ENCODE measurements at regions not wholly inside any gene's neighbourhood (a gene's known extent, or its start where the extent isn't known, plus 50 kb on each side); places are given as distances from the start of the nearest gene placed in this dataset.

DNA sequence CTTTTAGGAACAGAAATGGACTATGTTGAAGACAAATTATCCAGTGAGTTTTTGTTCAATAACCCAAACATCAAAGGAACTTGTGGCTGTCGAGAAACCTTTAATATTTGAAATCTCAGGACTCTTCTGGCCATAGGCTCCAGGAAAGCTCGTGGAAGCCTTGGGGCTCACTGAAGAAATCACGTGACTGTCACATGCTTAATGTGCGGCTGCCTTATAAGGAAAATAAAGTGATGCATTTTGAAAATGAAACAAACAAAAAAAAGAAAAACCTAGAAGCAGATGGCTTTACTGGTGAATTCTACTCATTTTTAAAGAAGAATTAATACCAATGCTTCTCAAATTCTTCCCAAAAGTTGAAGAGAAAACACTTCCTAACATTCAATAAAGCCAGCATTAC, 228.4 kb upstream of the RAB4A start:
- TF ChIP-seq ZNF44 (CRISPR knock-in tag; IDR thresholded peaks at IDR 0.05) (no peak), NBN (conservative IDR thresholded peaks at IDR 0.05) (no peak), ZNF205 (CRISPR knock-in tag; IDR thresholded peaks at IDR 0.05) (no peak), SP1 (IDR thresholded peaks at IDR 0.05) (no peak), SP1 (CRISPR knock-in tag; IDR thresholded peaks at IDR 0.05) (no peak), ZBTB38 (CRISPR knock-in tag; IDR thresholded peaks at IDR 0.05) (no peak), FOSL1 (CRISPR knock-in tag; IDR thresholded peaks at IDR 0.05; ENCODE audit: borderline replicate concordance) (no peak), CREB1 (IDR thresholded peaks at IDR 0.05) (no peak), CREB1 (CRISPR knock-in tag; IDR thresholded peaks at IDR 0.05) (no peak), FOXA1 (IDR thresholded peaks at IDR 0.05) (no peak), FOXA1 (CRISPR knock-in tag; IDR thresholded peaks at IDR 0.05) (no peak), EHMT2 (IDR thresholded peaks at IDR 0.05; ENCODE audit: borderline replicate concordance, low read depth, low read length) (no peak)
- TF ChIP-seq, protein P1, sequence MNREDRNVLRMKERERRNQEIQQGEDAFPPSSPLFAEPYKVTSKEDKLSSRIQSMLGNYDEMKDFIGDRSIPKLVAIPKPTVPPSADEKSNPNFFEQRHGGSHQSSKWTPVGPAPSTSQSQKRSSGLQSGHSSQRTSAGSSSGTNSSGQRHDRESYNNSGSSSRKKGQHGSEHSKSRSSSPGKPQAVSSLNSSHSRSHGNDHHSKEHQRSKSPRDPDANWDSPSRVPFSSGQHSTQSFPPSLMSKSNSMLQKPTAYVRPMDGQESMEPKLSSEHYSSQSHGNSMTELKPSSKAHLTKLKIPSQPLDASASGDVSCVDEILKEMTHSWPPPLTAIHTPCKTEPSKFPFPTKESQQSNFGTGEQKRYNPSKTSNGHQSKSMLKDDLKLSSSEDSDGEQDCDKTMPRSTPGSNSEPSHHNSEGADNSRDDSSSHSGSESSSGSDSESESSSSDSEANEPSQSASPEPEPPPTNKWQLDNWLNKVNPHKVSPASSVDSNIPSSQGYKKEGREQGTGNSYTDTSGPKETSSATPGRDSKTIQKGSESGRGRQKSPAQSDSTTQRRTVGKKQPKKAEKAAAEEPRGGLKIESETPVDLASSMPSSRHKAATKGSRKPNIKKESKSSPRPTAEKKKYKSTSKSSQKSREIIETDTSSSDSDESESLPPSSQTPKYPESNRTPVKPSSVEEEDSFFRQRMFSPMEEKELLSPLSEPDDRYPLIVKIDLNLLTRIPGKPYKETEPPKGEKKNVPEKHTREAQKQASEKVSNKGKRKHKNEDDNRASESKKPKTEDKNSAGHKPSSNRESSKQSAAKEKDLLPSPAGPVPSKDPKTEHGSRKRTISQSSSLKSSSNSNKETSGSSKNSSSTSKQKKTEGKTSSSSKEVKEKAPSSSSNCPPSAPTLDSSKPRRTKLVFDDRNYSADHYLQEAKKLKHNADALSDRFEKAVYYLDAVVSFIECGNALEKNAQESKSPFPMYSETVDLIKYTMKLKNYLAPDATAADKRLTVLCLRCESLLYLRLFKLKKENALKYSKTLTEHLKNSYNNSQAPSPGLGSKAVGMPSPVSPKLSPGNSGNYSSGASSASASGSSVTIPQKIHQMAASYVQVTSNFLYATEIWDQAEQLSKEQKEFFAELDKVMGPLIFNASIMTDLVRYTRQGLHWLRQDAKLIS (CRISPR knock-in tag; IDR thresholded peaks at IDR 0.05) = no peak

Measured in HepG2 (cell line).